ENCODE measurements at regions not wholly inside any gene's neighbourhood (a gene's known extent, or its start where the extent isn't known, plus 50 kb on each side); places are given as distances from the start of the nearest gene placed in this dataset.

GRCh38 chr16:86959091-86959651, 358.0 kb downstream of the C16orf95 start:
- TF ChIP-seq CTCF (IDR thresholded peaks at IDR 0.05; ENCODE audit: insufficient read depth, low read length, missing control alignments): no peak
- no peak for DNase-seq (ENCODE audit: low read depth, low spot score)
- POLR2A ChIA-PET: no interaction called here
- CTCF ChIA-PET: interaction anchor here (1.1 to 1.4 kb wide), 3 partner anchors 11 to 394 kb away, joined by 3 read pairs; no protein-coding TSS in a partner anchor
- no peak overlapping the region for H3K4me3 ChIP-seq (ENCODE audit: low read depth, low read length)

GRCh38 chr16:86959729-86960128, 357.5 kb downstream of the C16orf95 start:
- DNase-seq (ENCODE audit: low read depth, low spot score): no peak
- no peak overlapping the region for H3K4me3 ChIP-seq (ENCODE audit: low read depth, low read length)
- no peak for TF ChIP-seq CTCF (IDR thresholded peaks at IDR 0.05; ENCODE audit: insufficient read depth, low read length, missing control alignments)
- POLR2A ChIA-PET: no interaction called here
- CTCF ChIA-PET: interaction anchor here (1.1 kb wide), 1 partner anchor 10 kb away, joined by 3 read pairs; no protein-coding TSS in a partner anchor

- TF ChIP-seq CTCF (IDR thresholded peaks at IDR 0.05; ENCODE audit: insufficient read depth, low read length, missing control alignments): no peak
- CTCF ChIA-PET: interaction anchor here (0.9 to 1.1 kb wide), 2 partner anchors 10 to 385 kb away, joined by 3 read pairs; no protein-coding TSS in a partner anchor
- no peak overlapping the region for H3K4me3 ChIP-seq (ENCODE audit: low read depth, low read length)
- POLR2A ChIA-PET: no interaction called here
- no peak for DNase-seq (ENCODE audit: low read depth, low spot score)
Observed at GRCh38 chr16:86960266-86960665, 356.9 kb downstream of the C16orf95 start.

GRCh38 chr16:86961171-86961601, 356.0 kb downstream of the C16orf95 start:
- CTCF ChIA-PET: no interaction called here
- TF ChIP-seq CTCF (IDR thresholded peaks at IDR 0.05; ENCODE audit: insufficient read depth, low read length, missing control alignments): no peak
- H3K4me3 ChIP-seq (ENCODE audit: low read depth, low read length): no peak overlapping the region
- POLR2A ChIA-PET: no interaction called here
- no peak for DNase-seq (ENCODE audit: low read depth, low spot score)

GRCh38 chr16:86962259-86962658, 354.9 kb downstream of the C16orf95 start:
- ChIA-PET POLR2A (no interaction called here), CTCF (no interaction called here)
- no peak for TF ChIP-seq CTCF (IDR thresholded peaks at IDR 0.05; ENCODE audit: insufficient read depth, low read length, missing control alignments)
- no peak for DNase-seq (ENCODE audit: low read depth, low spot score)
- no peak overlapping the region for H3K4me3 ChIP-seq (ENCODE audit: low read depth, low read length)

GRCh38 chr16:86962913-86963312, 354.3 kb downstream of the C16orf95 start:
- ChIA-PET POLR2A (no interaction called here), CTCF (no interaction called here)

More at GRCh38 chr16:86962913-86963312, 354.3 kb downstream of the C16orf95 start:
- DNase-seq (ENCODE audit: low read depth, low spot score): no peak
- no peak for TF ChIP-seq CTCF (IDR thresholded peaks at IDR 0.05; ENCODE audit: insufficient read depth, low read length, missing control alignments)
- H3K4me3 ChIP-seq (ENCODE audit: low read depth, low read length): no peak overlapping the region
